ENCODE measurements at regions not wholly inside any gene's neighbourhood (a gene's known extent, or its start where the extent isn't known, plus 50 kb on each side); places are given as distances from the start of the nearest gene placed in this dataset.

DNA sequence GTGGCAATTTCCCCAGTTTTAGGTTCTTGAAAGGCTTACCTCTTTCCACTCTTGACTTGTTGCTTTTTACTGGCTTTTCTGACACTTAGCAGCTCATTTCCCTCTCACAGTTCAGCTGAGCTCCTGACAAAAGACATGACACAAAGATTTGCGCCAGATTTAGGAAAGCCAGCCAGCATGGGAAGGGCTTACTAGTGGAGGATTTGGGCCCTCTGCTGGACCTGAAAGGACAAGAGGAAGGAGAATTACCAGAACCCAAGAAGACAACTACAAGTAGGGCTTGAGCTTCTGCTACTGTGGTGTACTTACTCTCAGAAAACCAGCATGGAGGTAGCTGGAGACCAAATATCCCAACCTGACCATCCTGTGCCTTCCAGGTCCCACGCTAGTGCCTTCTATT, 784.5 kb downstream of the BRINP3 start:
- no peak for TF ChIP-seq EZH2phosphoT487 (IDR thresholded peaks at IDR 0.05; ENCODE audit: borderline replicate concordance, low read depth, low read length)
- TF ChIP-seq, protein P1, sequence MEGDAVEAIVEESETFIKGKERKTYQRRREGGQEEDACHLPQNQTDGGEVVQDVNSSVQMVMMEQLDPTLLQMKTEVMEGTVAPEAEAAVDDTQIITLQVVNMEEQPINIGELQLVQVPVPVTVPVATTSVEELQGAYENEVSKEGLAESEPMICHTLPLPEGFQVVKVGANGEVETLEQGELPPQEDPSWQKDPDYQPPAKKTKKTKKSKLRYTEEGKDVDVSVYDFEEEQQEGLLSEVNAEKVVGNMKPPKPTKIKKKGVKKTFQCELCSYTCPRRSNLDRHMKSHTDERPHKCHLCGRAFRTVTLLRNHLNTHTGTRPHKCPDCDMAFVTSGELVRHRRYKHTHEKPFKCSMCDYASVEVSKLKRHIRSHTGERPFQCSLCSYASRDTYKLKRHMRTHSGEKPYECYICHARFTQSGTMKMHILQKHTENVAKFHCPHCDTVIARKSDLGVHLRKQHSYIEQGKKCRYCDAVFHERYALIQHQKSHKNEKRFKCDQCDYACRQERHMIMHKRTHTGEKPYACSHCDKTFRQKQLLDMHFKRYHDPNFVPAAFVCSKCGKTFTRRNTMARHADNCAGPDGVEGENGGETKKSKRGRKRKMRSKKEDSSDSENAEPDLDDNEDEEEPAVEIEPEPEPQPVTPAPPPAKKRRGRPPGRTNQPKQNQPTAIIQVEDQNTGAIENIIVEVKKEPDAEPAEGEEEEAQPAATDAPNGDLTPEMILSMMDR (conservative IDR thresholded peaks at IDR 0.05; ENCODE audit: low read length): no peak

All from OCI-LY7 (cell line).